GM12872 (cell line): ENCODE measurements at regions not wholly inside any gene's neighbourhood (a gene's known extent, or its start where the extent isn't known, plus 50 kb on each side); places are given as distances from the start of the nearest gene placed in this dataset.

ENCODE experiments used
- TF ChIP-seq, protein P1 (sequence below): IDR thresholded peaks from 3 replicates; pipeline ENCODE4 v1.5.1; 2011; ENCODE audit warnings: low read depth, mild to moderate bottlenecking, low read length, moderate library complexity; ENCODE audit not compliant: insufficient read depth

DNA sequence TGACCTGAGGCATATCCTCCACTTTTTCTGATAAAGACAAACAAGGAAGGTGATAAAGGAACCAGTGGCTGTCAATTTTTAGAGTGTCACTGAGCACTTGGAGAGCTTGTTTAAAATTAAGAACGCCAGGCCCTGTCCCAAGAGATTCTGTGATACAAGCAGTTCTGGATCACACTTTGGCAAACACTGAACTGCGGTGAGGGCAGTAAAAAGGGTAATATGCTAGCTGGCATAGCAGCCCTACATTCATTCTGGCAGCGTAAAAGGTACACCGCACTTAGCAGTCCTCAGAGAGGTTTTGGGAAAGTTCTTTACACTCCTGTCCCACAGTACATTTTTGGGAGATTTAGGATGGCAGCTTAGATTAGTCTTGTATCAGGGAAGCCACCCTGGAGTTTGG, 101.3 kb upstream of the CCDC150 start:
- TF ChIP-seq, protein P1, sequence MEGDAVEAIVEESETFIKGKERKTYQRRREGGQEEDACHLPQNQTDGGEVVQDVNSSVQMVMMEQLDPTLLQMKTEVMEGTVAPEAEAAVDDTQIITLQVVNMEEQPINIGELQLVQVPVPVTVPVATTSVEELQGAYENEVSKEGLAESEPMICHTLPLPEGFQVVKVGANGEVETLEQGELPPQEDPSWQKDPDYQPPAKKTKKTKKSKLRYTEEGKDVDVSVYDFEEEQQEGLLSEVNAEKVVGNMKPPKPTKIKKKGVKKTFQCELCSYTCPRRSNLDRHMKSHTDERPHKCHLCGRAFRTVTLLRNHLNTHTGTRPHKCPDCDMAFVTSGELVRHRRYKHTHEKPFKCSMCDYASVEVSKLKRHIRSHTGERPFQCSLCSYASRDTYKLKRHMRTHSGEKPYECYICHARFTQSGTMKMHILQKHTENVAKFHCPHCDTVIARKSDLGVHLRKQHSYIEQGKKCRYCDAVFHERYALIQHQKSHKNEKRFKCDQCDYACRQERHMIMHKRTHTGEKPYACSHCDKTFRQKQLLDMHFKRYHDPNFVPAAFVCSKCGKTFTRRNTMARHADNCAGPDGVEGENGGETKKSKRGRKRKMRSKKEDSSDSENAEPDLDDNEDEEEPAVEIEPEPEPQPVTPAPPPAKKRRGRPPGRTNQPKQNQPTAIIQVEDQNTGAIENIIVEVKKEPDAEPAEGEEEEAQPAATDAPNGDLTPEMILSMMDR: no peak

DNA sequence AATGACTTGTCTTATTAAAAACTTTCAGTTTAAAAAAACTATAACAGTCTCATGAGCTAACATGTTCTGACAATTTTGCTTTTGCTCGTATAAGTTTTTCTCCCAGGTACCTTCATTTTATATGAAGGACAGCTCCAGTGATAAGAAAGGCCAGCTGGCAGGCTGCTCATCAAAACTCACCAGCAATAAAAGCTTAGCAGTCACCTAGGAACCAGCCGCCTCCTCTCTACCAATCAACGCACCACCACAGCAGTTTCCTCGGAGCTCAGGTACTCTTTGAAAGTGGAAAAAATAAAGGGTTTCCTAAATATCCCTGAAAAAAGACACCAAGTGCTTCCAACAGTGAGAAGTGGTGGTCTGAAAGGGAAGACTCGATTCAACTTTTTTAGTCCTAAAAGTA, 100.9 kb upstream of the CCDC150 start:
- TF ChIP-seq, protein P1: no peak

DNA sequence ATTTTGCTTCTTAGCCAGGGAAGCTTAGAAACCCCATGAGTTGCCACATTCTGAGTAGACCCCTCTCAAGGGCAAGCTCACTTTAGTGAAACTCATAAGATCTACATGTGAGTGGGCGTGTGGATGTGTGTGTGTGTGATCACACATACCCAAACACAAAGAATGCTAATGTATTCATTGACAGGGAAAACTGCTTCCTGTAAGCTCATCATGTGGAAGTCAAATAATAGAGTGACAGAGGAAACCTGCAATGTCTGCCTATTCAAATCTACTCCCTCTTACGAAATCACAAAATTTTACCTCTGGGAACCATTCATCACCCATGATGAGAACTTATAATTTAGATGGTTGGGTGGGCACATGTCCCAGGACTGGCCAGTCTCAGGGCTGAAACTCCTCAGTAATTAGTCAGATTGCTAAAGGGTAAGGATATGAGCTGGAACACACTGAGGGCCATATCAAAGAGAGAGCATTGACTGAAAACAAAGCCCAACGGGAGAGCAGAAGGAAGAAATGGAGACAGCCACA, 94.5 kb upstream of the CCDC150 start:
- TF ChIP-seq, protein P1: no peak

DNA sequence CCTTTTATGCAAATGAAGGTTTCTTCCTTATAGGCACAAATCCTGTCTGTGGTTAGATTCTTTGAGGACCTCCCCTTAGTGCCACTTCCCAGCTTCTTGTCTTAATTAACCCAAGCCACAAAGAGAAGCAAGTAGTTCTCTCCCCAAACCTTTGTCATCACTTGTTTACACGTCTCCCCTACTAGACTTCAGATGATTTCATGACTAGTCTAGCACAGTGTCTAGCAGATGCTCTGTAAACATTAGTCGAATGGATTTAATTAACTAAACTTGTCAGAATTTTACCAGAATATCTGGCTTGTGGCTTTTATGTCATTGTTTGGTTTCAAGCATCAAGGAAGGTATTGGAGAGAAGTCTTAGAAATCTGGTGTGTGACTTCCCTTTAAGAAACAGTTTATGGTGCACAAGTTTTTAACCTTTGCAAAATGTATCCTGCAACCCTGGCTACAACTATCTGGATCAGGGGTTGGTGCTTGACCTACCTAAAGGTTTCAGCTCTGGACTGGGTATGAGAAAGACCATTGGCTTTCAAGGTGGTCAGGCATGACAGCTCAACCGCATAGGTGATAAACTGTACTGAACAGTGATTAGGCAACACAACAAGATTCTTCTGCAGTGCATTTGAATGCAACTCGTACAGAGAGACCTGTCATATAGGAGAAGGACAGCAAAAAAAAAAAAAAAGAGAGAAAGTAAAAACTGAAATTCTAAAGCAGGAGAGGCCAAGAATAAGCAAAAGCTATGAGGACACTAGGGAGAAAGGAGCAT, 93.2 kb upstream of the CCDC150 start:
- TF ChIP-seq, protein P1: no peak

DNA sequence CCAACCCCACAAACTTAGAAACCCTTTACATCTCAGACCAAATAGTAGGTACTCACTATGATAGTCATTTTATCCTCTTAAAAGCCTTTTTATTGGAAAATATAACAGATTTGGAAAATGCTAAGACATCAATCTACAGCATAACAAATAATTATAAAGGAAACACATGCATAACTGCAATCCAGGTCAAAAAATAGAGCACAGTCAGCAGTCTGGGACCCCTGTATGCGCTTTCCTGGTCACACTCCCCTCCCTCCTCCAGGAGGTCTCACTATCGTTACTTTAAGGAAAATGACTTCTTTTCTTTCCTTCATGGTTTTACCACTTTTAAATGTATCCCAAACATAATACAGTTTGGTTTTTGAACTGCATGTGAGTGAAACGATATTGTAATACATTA, 90.5 kb upstream of the CCDC150 start:
- TF ChIP-seq, protein P1: no peak

DNA sequence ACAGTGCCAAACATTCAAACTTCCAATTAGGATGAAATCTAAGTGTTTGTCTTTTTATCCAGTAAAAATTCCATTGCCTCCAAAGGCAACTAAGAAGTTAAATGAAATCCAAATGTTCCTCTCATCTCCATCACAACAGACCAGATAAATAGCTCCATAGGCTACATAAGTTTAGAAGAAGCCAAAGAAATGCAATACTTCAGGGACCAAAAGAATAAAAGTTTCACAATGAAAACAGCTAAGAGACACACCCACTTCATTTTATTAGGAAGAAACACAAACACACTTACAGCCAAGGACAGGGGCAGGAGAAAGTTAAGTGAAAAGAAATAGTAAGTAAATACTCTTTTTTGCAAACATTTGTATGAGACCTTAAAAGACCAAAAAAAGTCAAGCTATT, 88.5 kb upstream of the CCDC150 start:
- TF ChIP-seq, protein P1: no peak

DNA sequence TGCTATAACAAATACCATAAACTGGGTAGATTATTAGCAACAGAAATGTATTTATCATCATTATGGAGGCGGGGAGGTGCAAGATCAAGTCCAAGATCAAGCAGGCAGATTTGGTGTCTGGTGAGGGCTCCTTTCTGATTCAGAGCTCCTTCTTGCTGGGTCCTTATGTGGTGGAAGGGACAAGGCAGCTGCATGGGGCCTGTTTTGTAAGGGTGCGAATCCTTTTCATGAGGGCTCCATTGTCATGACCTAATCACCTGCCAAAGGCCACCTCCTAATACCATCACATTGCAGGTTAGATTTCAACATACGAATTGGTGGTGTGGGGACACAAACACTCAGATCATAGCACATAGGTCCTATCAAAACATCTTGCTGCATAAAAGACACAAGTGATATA, 84.4 kb upstream of the CCDC150 start:
- TF ChIP-seq, protein P1: no peak
